NCI-H1105 treated with DMSO at 0.1 percent for 48 hours (cell line): ENCODE measurements at regions not wholly inside any gene's neighbourhood (a gene's known extent, or its start where the extent isn't known, plus 50 kb on each side); places are given as distances from the start of the nearest gene placed in this dataset.

Experiments used
- DNase-seq: peaks from one replicate; lab custom pipeline; 2025; lab: John Stamatoyannopoulos, UW

DNA sequence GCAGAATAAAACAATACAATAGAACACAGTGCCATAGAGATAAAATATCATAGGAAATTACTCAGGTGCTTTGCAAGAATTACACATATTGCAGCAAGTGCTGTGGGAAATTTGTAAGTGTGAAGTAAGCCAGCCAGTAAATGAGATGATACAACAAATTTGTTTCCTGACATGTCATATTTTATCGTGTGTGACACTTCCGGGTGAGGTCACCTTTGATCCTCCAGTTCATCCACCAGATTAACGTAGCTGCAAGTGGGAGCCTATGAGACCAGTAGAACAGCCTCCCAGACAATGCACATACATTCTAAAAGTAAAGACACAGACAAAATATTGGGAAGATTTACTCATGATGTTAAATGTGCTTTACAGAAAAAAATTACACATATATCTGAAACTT is 72.2 kb downstream of the PRDM9 start:
- DNase-seq: no peak

DNA sequence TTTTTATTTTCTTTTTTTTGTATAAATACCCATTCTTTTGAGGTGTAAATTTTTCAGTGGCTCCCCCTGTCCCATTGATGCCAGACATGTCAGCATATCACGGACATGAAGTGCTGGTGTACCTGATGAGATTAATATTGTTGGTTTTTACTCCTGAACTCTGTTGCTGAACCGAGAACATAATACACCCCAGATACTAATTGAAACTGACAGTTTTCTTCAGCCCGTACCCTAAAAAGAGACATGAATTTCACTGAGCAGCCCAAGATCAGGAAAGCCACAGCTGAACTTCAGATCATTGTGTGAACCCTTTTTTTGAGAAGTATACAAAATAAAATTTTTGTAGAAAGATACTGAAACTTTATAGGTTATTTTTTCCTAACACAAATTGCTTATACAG is 75.7 kb downstream of the PRDM9 start:
- no peak for DNase-seq

DNA sequence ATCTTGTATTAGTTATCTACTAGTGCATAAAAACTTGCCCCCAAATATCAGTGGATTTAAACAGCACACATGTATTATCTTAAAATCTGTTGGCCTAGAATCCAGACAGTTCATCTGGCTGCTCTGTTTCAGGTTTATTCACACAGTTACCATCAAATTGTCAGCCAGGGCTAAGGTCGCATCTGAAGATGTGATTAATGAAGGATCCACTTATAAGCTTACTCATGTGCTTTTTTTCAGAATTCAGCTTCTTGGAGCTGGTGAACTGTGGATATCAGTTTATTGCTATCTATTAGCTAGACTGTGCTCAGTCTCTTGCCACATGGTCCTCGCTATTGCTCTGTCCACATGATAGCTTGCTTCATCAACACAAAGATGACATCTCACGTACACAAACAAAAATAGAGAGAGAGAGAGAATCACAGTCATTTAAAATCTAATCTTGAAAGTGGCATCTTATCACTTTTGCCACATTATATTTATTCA is 81.5 kb downstream of the PRDM9 start:
- DNase-seq: no peak

DNA sequence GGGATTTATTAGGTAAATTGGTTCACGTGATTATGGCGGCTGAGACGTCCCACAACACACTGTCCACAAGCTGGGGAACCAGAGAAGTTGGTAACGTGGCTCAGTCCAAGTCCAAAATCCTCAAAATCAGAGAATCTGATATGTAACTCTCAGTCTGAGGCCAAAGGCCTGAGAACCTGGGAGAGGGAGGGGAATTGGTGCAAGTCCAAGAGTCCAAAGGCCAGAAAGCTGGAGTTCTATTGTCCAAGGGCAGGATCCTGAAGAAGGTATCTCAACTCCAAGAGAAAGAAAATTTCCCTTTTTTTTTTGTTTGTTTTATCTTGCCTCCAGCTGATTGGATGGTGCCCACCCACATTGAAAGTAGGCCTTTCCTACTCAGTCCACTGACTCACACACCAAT is 83.8 kb downstream of the PRDM9 start:
- DNase-seq: no peak

DNA sequence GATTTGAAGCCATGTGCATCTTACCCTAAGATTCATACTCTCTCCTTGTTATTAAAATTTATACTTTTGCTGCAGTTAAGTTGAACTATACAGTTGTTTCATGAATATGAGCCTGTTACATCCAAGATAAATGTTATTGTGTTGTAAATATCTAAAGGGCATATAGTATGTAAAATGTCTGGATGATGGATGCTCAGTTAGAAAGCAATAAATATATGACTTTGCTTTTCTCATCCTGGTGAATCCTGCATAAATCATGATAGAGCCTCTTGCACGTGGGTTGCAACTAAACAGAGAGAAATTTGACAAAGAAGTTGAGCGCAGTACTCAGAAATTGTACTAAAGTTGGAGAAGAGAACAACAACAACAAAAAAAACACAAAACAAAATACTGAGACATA is 99.5 kb downstream of the PRDM9 start:
- no peak for DNase-seq

DNA sequence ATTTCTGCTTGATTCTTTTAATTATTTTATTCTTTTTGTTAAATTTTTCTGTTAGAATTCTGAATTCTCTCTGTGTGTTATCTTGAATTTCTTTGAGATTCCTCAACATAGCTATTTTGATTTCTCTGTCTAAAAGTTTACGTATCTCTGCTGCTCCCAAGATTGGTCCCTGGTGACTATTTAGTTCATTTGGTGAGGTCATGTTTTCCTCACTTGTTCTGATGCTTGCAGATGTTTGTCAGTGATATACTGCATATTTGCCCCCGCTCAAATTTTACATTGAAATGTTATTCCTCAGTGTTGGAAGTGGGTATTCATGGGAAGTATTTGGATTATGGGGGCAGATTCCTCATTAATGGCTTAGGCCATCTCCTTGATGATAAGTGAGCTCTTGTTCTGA is 105.3 kb downstream of the PRDM9 start:
- no peak for DNase-seq

DNA sequence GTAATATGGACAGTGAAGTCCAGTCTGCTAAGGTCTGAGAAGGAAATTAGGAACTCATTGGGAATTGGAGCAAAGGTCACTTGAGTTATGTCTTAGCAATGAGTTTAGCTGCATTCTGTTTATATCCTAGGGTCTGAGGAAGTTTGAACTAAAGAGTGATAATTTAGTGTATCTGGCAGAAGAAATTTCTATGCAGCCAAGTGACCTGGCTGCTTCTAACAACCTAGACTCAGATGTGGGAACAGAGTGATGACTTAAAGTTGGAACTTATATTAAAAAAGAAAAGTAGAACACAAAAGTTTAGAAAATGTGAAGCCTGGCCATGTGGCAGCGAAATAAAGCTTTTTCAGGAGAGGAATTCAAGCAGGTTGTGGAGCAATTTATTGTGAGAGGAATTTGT is 106.2 kb downstream of the PRDM9 start:
- no peak for DNase-seq

DNA sequence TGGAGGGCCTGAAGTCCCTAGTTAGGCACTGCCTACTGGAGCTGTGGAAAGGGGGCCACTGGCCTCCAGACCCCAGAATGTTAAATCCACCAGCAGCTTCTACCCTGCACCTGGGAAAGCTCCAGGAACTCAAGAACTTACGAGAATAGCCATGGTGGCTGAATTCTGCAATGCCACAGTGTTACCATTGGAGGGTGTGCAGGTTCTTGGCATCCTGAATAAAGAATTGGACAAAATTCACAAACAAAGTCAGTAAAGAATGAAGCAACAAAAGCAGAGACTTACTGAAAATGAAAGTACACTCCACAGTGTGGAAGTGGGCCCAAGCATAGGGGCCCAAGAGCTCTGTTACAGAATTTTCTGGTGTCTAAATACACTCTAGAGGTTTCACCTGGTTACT is 107.0 kb downstream of the PRDM9 start:
- DNase-seq: no peak

DNA sequence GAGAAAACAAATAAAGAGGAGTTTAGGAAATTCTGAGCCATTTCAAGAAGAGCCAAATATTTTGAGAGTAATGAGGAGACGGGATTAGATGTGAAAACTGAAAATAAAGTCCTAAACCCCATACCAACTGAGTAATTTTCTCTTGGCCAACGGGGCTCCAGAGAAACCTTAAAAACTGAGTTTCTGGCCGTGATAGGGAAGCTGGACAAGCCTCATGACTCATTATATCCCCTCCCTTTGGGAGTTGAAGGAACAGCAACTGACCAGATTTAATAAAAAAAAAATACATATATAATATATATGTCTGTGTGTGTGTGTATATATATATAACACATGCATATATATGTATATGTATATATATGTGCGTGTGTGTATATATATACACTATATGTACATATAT is 119.6 kb downstream of the PRDM9 start:
- no peak for DNase-seq

DNA sequence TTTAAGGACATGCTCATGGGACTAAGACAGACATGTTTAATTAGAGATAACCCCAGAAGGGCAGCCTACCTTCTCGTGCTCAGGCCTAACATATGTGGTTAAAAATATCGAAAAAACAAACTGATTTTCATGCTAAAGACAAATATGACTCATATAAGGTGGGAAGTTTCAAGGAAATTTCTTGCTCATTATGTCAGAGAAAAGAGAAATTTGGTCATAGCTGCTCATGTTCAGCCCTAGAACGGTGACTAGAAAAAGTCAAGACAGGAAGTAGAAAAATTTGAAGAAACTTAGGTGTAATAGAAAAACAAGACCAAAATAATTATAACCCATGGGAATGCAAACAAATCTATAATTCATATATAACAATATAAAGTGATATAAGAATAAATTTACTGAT is 120.6 kb downstream of the PRDM9 start:
- no peak for DNase-seq

DNA sequence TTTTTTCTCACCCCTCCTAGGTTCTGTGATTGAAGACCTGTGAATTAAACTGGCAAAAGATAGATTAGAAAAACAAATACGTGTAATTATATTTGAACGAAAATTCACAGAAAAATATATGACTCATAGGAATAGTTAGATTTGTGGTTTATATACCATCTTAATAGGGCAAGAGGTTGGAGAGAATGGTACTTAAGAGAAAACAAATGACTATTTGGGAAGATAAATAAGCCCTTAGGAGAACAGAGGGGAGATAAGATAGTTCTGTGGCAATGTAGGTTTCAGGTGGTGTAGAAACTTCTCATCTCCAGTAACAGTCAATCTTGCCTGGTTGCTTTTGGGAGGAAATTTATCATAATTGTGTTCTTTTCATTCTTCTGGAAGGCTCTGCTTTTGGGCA is 122.0 kb downstream of the PRDM9 start:
- DNase-seq: no peak

DNA sequence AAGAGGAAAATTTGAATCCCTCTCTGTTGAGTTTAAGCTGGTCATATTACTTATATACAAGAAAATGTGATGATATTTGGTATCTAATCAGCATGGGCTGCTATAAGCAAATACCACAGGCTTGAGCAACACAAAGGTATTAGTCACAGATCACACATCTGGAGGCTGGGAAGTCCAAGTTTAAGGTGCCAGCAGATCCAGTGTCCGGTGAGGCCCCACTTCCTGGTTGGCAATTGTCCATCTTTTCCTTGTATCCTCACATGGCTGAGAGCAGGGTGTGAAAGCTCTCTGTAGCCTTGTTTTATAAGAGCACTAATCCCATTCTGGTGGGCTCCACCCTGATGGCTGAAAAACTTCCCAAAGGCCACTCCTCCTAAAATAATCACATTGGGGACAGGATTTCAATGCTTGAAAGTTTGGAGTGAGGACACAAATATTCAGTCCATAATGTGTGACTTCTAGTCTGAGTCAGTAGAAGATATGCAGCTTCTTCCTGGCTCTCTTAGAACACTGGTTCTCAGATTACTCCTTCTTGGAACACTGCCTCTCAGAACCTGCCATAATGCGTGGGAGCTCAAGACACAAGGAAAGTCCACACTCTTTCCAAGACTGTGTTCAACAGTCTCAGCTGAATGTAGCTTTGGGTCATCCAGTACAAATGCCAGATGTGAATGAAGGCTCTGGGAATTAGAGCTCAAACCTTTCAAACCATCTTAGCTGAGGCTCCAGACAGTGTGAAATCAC is 124.1 kb downstream of the PRDM9 start:
- no peak for DNase-seq

DNA sequence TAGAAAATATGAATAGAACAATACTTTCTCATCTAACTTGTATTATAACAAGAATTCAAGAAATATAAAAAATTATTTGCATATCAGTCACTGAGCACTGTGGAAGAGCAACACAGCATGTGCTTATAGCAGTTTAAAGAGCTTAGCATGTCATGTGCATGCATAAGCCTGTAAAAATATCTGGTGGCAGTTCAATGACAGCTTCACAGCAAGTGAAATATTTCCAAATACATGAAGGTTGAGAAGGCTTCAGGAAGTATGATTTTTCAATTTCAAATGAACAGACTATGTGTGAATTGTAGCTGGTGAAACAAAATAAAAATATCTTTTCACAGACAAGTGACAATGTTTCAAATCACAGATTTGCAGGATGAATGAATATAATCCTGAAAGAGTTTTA is 128.5 kb downstream of the PRDM9 start:
- DNase-seq: no peak

DNA sequence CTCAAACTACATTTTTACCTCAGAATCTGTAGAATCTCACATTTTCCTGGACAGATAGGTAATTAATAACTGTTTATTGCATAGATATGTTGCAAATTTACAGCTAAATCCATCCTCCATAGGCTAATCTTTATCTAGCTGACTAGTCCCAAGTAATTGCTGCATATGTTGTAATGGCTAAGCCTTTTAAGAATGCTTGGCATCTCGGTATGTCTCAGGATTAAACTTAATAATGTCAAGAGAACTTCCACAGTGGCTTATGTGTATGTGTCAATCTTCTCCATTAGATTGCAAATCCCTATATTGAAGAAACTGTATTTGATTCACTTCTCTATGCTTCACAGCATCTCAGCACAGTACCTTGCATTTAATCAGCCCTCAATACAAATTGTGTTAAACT is 131.9 kb downstream of the PRDM9 start:
- DNase-seq: no peak

DNA sequence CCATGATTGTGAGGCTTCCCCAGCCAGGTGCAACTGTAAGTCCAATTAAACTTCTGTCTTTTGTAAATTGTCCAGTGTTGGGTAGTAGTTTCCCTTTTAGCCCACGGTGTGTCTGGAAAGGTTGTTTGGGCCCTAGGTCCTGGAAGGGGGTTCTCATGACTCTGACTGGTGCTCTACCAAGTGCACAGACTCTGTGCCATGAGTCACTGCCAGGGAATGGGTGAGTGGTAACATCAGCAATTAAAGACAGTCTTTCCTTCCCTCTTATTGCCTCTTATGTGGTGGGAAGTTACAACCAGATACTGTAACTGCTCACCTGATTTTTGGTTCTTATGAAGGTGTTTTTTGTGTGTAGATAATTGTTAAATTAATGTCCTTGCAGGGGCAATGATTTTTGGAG is 141.2 kb downstream of the PRDM9 start:
- no peak for DNase-seq

DNA sequence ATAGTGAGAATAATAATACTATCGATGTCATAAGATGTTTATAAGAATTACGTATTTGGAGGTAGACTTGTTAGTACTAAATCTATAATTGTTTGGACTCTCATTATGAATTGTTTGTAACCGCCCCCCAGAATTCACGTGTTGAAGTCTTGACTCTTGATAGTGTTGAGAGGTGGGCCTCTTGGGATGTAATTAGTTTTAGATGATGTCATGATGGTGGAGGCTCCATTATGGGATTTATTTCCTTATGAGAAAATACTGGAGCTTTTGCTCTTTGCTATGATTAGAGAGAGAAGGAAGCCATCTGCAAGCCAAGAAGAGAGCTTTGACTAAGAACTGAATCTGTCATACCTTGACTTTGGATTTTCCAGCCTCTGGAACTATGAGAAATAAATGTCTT is 142.2 kb downstream of the PRDM9 start:
- no peak for DNase-seq

DNA sequence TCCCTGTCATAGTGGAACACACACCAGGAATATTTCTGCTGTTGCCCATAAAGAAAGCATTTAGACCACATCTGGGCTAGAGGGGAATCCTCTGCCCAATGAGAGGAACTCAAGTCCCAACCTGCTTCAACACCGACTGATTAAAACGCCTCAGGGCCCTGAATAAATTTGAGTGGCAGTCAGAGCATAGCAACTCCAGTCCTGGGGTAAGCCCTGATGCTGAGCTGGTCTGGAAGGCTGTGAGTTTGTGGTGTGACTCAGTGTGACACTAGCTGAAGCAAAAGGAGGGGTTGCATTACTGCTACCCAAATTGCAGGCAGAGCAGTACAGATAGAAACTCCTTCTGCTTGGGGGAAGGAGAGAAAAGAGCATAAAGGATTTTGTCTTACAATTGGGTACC is 148.3 kb downstream of the PRDM9 start:
- DNase-seq: no peak

DNA sequence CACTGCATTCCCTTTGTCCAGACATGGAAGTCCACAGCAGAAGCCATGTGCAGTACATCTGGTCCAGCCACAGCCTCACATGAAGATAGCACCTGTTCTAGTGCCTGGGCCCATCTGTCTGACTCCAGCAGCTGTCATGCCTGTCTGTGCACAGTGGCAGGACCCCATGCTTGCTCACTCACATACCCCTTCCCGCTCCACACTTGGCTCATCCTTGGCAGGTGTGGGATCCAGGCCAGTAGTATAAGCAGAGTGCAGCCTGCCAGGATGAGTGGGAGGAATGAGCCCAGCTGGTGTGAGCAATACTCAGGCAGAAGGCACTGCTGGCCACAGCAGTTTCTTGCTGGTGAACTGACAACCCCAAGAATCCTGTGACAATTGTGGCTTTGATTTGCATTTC is 168.0 kb downstream of the PRDM9 start:
- DNase-seq: no peak

DNA sequence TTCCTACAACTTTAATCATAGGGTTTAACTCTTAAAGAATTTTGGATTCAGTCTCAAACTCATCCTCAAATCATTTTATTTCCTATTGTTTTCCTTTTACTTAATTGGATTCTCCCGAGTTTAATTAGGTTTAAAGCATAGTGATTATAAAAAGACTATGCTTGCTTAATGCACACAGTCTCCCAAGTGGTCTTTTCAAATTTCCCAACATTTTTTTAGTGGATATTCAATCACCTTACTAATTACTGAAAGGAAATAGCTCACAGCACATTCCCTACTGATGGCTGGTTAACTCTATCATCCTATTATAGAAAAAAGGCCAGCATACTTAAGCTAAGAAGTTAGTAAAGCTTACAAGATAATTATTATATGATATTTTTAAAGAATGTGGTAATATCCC is 170.6 kb downstream of the PRDM9 start:
- DNase-seq: no peak

DNA sequence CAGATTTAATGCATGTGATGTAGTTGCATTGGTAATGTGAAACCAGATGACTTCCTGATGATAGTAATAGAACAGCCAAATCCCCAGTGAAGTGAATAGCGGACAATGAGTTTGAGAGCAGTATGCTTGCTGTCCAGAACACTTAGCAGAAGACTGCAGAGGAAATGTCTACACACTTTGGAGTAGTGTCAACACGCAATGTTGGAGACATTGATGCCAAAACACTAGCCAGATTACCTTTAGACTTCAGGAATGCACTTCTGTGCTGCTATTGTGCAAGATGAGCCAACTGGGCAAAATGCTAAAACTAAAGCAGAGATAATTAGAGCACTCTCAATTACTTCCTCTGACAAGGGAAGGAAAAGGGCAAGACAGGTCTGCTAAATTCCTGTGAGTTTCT is 176.7 kb downstream of the PRDM9 start:
- no peak for DNase-seq

DNA sequence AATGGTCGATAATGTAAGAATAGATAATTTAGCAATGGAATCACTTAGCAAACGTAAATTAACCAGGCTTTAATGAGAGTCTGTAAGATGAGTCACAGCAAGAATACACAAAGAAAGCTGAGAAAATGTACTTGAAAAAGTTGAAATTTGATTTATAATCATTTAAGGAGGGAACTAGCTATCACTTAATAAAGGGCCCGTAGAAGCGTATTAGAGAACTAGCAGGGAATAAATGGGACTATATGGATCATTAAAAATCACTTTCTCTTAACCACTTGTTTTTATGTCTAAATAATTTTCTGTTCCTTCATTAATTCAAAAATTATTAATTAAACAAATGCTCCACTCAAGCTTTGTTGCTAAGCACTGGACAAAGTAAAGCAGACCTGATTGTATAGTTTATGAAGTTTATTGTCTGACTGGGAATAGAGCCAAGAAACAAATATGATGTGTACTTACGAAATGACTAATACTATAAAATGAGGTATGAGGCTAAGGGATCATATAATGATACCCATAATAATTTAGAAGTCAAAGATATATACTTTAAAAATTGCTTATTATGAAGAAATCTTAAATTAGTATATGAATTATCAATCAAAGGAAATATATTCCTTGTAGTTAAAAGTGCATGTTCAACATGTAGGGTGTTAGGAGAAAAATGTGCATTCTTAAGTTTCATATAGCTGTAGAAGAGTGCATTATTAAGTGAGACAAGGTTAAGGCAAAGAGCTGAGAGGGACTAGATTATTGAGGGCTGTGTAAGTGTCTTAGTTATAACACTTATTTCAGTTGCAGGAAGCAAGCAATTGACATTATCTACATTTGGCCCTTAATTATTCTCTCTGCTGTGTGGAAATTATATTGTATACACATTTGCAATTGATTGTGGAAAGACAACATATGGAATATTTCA is 196.8 kb downstream of the PRDM9 start:
- peak; percentile 93 for DNase-seq

DNA sequence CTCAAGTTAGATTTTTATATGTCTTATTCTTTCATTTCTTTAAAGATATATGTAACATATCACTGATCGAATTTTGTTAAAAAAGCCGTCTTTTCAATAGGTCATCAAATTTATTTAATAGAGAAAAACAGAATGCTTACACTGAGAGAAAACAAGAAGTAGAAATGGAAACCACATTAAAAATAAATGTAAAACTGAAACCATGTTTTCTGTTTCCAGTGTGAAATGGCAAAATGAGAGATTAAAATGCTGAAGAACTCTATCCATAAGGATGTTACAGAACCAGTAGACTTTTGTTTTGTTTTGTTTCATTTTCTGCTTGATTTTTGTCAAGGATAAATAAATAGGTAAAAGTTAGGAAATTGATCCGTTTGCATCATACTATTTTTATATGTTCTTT is 210.1 kb downstream of the PRDM9 start:
- no peak for DNase-seq

DNA sequence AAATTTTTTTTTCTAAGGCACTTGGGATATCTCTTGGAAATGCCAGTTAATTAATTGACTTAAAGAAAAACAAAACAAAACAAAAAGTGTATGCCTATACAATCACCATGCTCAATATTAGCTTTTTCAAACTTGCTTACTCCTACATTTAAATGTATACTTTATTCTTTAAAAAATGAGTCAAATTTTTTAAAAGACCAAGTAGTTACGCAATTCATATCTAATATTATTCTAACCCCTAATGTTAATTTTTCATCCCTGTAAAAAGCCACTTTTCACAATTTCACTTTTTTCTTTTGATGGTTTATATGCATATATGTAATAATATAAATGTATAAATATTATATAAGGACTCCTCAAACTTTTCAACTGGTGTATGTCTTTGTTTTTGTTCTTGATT is 211.2 kb downstream of the PRDM9 start:
- no peak for DNase-seq
